Dermis blood vessel endothelial cell (primary cell): ENCODE measurements at regions not wholly inside any gene's neighbourhood (a gene's known extent, or its start where the extent isn't known, plus 50 kb on each side); places are given as distances from the start of the nearest gene placed in this dataset.

ENCODE experiments used
- DNase-seq: peaks from one replicate; pipeline ENCODE4 v3.0.0; 2010

GRCh38 chr16:9254863-9255262 lies 163.4 kb downstream of the HAPSTR1 start:
- no peak for DNase-seq

GRCh38 chr16:9256196-9256595 lies 164.8 kb downstream of the HAPSTR1 start:
- peak; percentile 13 for DNase-seq

GRCh38 chr16:9257843-9258242 lies 166.4 kb downstream of the HAPSTR1 start:
- no peak for DNase-seq

- DNase-seq: peak; percentile 29
Measured at GRCh38 chr16:9258423-9259051, 167.1 kb downstream of the HAPSTR1 start.

GRCh38 chr16:9259914-9260608 lies 168.6 kb downstream of the HAPSTR1 start:
- no peak for DNase-seq

- DNase-seq: no peak
Measured at GRCh38 chr16:9260666-9261065, 169.2 kb downstream of the HAPSTR1 start.

- no peak for DNase-seq
Measured at GRCh38 chr16:9261376-9261775, 169.9 kb downstream of the HAPSTR1 start.

GRCh38 chr16:9262941-9263715 lies 171.7 kb downstream of the HAPSTR1 start:
- no peak for DNase-seq

GRCh38 chr16:9264067-9264466 lies 172.6 kb downstream of the HAPSTR1 start:
- DNase-seq: no peak

GRCh38 chr16:9268446-9268845 lies 177.0 kb downstream of the HAPSTR1 start:
- DNase-seq: no peak

GRCh38 chr16:9270424-9270823 lies 179.0 kb downstream of the HAPSTR1 start:
- DNase-seq: no peak

GRCh38 chr16:9270941-9271340 lies 179.5 kb downstream of the HAPSTR1 start:
- DNase-seq: no peak

- DNase-seq: no peak
Measured at GRCh38 chr16:9271841-9272240, 180.4 kb downstream of the HAPSTR1 start.

GRCh38 chr16:9275377-9275776 lies 183.9 kb downstream of the HAPSTR1 start:
- DNase-seq: no peak

- no peak for DNase-seq
Measured at GRCh38 chr16:9275816-9276354, 184.4 kb downstream of the HAPSTR1 start.

- DNase-seq: no peak
Measured at GRCh38 chr16:9279291-9280068, 188.0 kb downstream of the HAPSTR1 start.

- DNase-seq: no peak
Measured at GRCh38 chr16:9280069-9280466, 188.6 kb downstream of the HAPSTR1 start.

- DNase-seq: no peak
Measured at GRCh38 chr16:9286930-9287329, 195.5 kb downstream of the HAPSTR1 start.

GRCh38 chr16:9296271-9296590 lies 204.8 kb downstream of the HAPSTR1 start:
- DNase-seq: no peak

GRCh38 chr16:9297437-9298113 lies 206.1 kb downstream of the HAPSTR1 start:
- peak; percentile 15 for DNase-seq

- no peak for DNase-seq
Measured at GRCh38 chr16:9300252-9300651, 208.8 kb downstream of the HAPSTR1 start.

GRCh38 chr16:9302072-9302471 lies 210.6 kb downstream of the HAPSTR1 start:
- DNase-seq: no peak
